ENCODE measurements at regions not wholly inside any gene's neighbourhood (a gene's known extent, or its start where the extent isn't known, plus 50 kb on each side); places are given as distances from the start of the nearest gene placed in this dataset.

DNA sequence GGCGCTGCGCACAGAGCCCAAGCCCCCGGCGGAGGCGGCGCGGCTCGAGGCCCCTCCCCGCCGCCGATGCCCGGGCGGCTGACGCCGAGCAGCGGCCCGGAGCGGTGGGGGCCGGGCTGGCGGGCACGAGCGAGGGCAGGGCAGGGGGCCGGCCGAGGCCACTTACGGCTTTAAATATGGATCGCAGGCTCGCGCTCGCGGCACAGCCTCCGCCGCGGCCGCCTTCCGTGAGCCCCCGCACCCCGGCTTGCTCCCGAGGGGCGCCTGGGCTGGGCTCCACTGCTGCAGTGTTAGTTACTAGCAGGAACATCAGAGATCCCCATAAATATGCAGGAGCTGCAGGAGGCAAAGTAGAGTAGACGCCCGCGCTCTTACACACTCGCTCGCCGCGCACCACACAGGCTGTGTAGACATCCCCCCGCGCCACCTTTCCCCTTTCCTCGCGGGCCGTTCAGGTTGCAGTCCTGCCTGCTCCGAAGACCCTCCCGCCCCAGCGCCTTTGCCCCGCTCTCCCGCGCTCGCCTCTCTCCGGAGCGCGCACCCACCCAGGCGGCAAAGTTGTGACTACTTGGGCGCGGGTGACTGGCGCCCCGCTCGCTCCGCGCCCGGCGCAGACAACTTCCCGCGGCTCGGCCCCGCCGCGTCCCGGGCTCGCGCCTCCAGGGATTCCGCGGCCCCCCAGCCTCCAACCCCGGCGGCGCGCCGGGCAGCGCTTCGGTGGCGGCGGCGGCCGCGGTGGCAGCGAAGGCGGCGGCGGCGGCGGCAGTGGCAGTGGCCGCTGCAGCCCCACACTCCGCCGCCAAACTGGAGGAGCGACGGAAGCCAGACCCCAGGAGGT is 152.0 kb upstream of the SLC4A4 start:
- peaks cover 8% of the 10 kb centered on the region; the same call in 1 of the 2 replicates for H3K27me3 ChIP-seq (ENCODE audit: control insufficient read depth, insufficient read depth, low read length)
- H3K36me3 ChIP-seq (ENCODE audit: control insufficient read depth, insufficient read depth, low read length) = no peaks in the 10 kb centered on the region
- peaks cover 2% of the 10 kb centered on the region; the same call in 1 of the 2 replicates for H3K4me1 ChIP-seq (ENCODE audit: control insufficient read depth, insufficient read depth, low read length)
- H3K9me3 ChIP-seq (ENCODE audit: control insufficient read depth, insufficient read depth, low read length) = no peaks in the 10 kb centered on the region
- H3K27ac ChIP-seq (ENCODE audit: low read length) = no peak overlapping the region
- DNase-seq (ENCODE audit: low read depth, low spot score) = no peak
- no CpG with 5 or more reads among the region's 105 CpGs for WGBS (ENCODE audit: insufficient coverage, insufficient read length)
- H3K4me3 ChIP-seq (ENCODE audit: low read length) = peak overlapping the region; percentile 81; the same call in 1 of the 2 replicates

DNA sequence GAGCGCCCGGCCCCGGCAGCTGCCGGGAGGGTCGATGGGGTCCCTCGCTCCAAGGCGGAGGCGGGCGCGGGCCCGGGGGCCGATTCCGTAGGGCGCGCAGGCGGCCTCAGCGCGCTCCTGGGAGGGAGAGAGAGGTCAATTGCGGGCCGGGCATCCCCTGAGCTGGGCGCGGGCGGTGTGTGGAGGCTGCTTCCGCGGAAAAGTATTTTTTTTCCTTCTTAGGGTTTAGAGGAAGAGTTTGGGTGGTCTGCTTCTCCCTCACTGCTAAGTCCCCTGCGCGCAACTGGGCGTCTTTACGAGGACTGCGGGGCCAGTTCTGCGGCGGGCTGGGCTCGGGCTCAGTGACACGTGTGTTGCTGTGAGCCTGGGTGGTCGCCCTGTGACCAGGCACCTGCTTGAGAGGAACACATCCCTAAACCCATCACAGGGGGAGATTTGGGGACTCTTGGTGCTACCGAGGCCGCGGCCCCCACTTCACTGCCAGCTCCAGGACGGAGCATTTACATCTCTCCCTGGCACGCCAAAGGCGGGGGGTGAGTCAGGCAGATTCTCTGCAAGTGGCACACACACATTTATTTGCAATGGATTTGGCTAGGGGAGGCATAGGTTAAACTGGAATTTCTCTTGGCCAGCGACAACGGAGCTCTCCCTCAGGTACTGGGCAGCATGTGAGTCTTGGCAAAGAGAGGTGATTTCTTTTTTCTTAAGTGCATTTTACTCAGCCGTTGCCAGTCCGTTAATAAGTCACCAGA is 151.2 kb upstream of the SLC4A4 start:
- Histone ChIP-seq H3K9me3 (ENCODE audit: control insufficient read depth, insufficient read depth, low read length) (no peaks in the 10 kb centered on the region), H3K4me3 (ENCODE audit: low read length) (peak overlapping the region; percentile 81; the same call in 1 of the 2 replicates), H3K4me1 (ENCODE audit: control insufficient read depth, insufficient read depth, low read length) (peaks cover 2% of the 10 kb centered on the region; the same call in 1 of the 2 replicates), H3K36me3 (ENCODE audit: control insufficient read depth, insufficient read depth, low read length) (no peaks in the 10 kb centered on the region), H3K27ac (ENCODE audit: low read length) (no peak overlapping the region), H3K27me3 (ENCODE audit: control insufficient read depth, insufficient read depth, low read length) (peaks cover 8% of the 10 kb centered on the region; the same call in 1 of the 2 replicates)
- no CpG with 5 or more reads among the region's 45 CpGs for WGBS (ENCODE audit: insufficient coverage, insufficient read length)
- no peak for DNase-seq (ENCODE audit: low read depth, low spot score)

DNA sequence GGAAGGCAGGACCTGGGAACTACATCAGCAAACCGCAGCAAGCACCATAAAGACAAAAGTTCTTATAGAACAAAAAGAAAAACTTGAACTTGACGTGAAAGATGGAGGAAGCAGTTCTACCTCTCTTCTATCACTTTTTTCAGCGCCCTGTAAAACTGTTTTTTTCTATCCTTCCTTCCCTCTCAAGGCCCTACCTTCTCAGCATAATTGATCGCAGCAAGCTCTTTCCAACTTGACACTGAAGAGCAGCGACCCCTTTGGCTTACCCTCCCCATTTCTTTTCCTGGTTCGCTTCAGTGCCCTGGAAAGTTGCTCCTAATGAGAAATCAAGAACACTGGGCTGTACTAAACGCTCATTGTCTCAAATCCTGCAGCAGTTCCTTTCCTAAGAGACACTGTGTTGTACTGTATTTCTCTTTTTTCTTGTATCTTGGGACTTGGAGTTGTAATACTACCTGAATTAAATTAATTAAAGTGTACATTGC is 150.6 kb upstream of the SLC4A4 start:
- no peak for DNase-seq (ENCODE audit: low read depth, low spot score)
- no CpG with 5 or more reads among the region's 7 CpGs for WGBS (ENCODE audit: insufficient coverage, insufficient read length)
- H3K4me3 ChIP-seq (ENCODE audit: low read length) = peak overlapping the region; percentile 81; the same call in 1 of the 2 replicates

DNA sequence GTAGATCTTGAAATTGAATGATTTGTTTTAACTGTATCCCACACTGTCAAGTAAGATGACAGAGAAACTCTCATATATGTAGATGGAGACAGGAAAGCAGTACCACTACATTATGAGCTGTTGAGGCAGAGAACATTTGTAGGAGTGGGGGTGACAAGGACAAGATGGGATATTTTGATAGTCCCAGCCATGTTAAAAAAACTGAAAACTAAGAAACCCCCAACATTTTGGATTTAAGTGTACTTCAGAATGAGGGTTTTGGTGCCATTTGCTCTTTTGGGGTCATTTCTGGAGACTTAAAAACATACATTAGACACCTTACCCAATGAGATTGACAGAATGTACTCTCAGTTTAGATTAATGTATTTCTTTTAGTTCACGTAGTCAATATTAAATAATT is 149.9 kb upstream of the SLC4A4 start:
- H3K4me1 ChIP-seq (ENCODE audit: control insufficient read depth, insufficient read depth, low read length) = peaks cover 2% of the 10 kb centered on the region; the same call in 1 of the 2 replicates
- H3K4me3 ChIP-seq (ENCODE audit: low read length) = no peak overlapping the region
- H3K36me3 ChIP-seq (ENCODE audit: control insufficient read depth, insufficient read depth, low read length) = no peaks in the 10 kb centered on the region
- peaks cover 8% of the 10 kb centered on the region; the same call in 1 of the 2 replicates for H3K27me3 ChIP-seq (ENCODE audit: control insufficient read depth, insufficient read depth, low read length)
- no CpG with 5 or more reads among the region's 1 CpG for WGBS (ENCODE audit: insufficient coverage, insufficient read length)
- H3K27ac ChIP-seq (ENCODE audit: low read length) = no peak overlapping the region
- no peaks in the 10 kb centered on the region for H3K9me3 ChIP-seq (ENCODE audit: control insufficient read depth, insufficient read depth, low read length)
- no peak for DNase-seq (ENCODE audit: low read depth, low spot score)

More for the DNA sequence above, 150.6 kb upstream of the SLC4A4 start:
- Histone ChIP-seq H3K27me3 (ENCODE audit: control insufficient read depth, insufficient read depth, low read length) (peaks cover 8% of the 10 kb centered on the region; the same call in 1 of the 2 replicates), H3K27ac (ENCODE audit: low read length) (no peak overlapping the region), H3K4me1 (ENCODE audit: control insufficient read depth, insufficient read depth, low read length) (peaks cover 2% of the 10 kb centered on the region; the same call in 1 of the 2 replicates), H3K9me3 (ENCODE audit: control insufficient read depth, insufficient read depth, low read length) (no peaks in the 10 kb centered on the region), H3K36me3 (ENCODE audit: control insufficient read depth, insufficient read depth, low read length) (no peaks in the 10 kb centered on the region)

DNA sequence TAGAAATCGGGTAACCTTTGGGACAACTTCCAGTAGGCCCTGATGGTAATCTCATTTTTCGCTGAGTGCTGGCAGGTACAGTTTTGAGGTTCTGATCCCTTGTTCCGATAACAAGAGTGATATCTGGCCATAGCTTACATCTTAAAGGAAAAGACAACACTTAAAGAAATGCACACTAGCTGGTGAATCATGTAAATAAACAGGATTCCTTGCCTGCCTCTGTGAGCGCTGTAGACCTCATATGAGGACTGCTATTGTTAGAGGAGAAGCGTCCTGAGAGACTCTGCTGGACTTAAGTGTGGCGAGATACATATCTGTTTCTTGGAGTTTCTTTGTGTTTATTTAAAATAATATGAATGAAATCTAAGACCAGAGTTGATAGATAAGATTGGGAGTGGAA is 149.3 kb upstream of the SLC4A4 start:
- WGBS (ENCODE audit: insufficient coverage, insufficient read length) = no CpG with 5 or more reads among the region's 6 CpGs
- Histone ChIP-seq H3K4me3 (ENCODE audit: low read length) (no peak overlapping the region), H3K4me1 (ENCODE audit: control insufficient read depth, insufficient read depth, low read length) (peaks cover 2% of the 10 kb centered on the region; the same call in 1 of the 2 replicates), H3K9me3 (ENCODE audit: control insufficient read depth, insufficient read depth, low read length) (no peaks in the 10 kb centered on the region), H3K27me3 (ENCODE audit: control insufficient read depth, insufficient read depth, low read length) (peaks cover 8% of the 10 kb centered on the region; the same call in 1 of the 2 replicates), H3K27ac (ENCODE audit: low read length) (no peak overlapping the region), H3K36me3 (ENCODE audit: control insufficient read depth, insufficient read depth, low read length) (no peaks in the 10 kb centered on the region)
- DNase-seq (ENCODE audit: low read depth, low spot score) = no peak

DNA sequence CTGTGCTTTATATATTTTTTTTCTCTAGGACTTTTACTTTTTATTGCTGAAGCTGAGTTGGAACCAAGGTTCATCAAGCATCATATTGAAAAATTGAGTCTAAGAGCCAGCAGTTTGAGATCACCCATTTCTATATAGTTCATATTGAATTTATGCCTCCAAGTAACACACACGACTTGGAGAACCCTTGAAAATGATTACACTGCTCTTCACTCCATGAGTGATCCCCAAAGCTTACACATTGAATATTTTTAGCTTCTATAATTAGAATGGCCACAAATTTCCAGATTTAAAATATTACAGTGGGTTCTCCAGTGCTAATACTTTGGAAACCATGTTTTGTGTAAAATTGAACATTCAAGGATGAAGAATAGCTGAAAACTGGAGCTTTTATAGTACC is 144.4 kb upstream of the SLC4A4 start:
- Histone ChIP-seq H3K4me1 (ENCODE audit: control insufficient read depth, insufficient read depth, low read length) (peaks cover 1% of the 10 kb centered on the region; the same call in 1 of the 2 replicates), H3K27ac (ENCODE audit: low read length) (no peak overlapping the region), H3K36me3 (ENCODE audit: control insufficient read depth, insufficient read depth, low read length) (no peaks in the 10 kb centered on the region), H3K9me3 (ENCODE audit: control insufficient read depth, insufficient read depth, low read length) (no peaks in the 10 kb centered on the region), H3K4me3 (ENCODE audit: low read length) (no peak overlapping the region), H3K27me3 (ENCODE audit: control insufficient read depth, insufficient read depth, low read length) (no peaks in the 10 kb centered on the region)
- DNase-seq (ENCODE audit: low read depth, low spot score) = no peak
- WGBS (ENCODE audit: insufficient coverage, insufficient read length) = no CpG with 5 or more reads among the region's 1 CpG

DNA sequence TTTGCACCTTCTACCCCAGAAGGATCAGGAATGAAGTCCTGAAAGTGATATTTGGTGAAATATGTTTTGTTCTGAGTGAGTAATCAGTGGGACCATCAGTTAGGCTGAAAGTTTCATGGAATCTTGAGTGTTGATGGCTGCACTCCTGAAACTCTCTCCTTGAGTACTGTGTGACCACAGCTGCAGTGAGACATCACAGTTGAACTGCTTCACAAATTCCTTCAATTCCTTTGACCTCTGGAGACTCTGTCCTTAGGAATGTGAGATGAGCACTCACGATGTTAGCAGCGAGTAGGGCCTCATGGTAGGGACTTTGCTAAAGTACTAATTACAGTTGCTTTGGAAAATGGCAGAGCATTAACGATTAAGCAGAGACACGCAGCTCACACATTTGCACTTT is 142.9 kb upstream of the SLC4A4 start:
- no peak for DNase-seq (ENCODE audit: low read depth, low spot score)
- Histone ChIP-seq H3K9me3 (ENCODE audit: control insufficient read depth, insufficient read depth, low read length) (no peaks in the 10 kb centered on the region), H3K27ac (ENCODE audit: low read length) (no peak overlapping the region), H3K4me1 (ENCODE audit: control insufficient read depth, insufficient read depth, low read length) (peaks cover 1% of the 10 kb centered on the region; the same call in 1 of the 2 replicates), H3K36me3 (ENCODE audit: control insufficient read depth, insufficient read depth, low read length) (no peaks in the 10 kb centered on the region), H3K27me3 (ENCODE audit: control insufficient read depth, insufficient read depth, low read length) (no peaks in the 10 kb centered on the region), H3K4me3 (ENCODE audit: low read length) (no peak overlapping the region)
- WGBS (ENCODE audit: insufficient coverage, insufficient read length) = no CpG with 5 or more reads among the region's 4 CpGs

DNA sequence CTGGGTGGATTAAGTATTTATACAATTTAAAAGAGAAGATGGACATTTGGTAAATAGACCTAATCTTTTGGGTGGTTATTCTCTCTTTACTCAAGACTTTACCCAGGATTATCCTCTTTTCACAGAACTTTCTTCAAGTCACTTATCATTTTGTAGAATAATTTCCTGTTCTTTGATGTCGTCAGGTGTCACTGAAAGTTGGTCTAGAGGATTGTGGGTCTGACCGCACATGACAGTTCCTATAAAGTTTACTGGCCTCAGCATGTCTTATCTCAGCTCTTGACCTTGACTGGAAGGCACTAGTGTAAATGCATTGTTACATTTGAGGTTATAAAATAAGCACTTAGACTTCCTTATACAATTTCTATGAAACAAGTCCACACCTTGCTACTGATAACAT is 139.9 kb upstream of the SLC4A4 start:
- no peak overlapping the region for H3K4me3 ChIP-seq (ENCODE audit: low read length)
- WGBS (ENCODE audit: insufficient coverage, insufficient read length) = no CpG with 5 or more reads among the region's 2 CpGs
- H3K9me3 ChIP-seq (ENCODE audit: control insufficient read depth, insufficient read depth, low read length) = no peaks in the 10 kb centered on the region
- no peak overlapping the region for H3K27ac ChIP-seq (ENCODE audit: low read length)
- no peaks in the 10 kb centered on the region for H3K36me3 ChIP-seq (ENCODE audit: control insufficient read depth, insufficient read depth, low read length)
- no peak for DNase-seq (ENCODE audit: low read depth, low spot score)
- H3K27me3 ChIP-seq (ENCODE audit: control insufficient read depth, insufficient read depth, low read length) = no peaks in the 10 kb centered on the region
- peaks cover 1% of the 10 kb centered on the region; the same call in 1 of the 2 replicates for H3K4me1 ChIP-seq (ENCODE audit: control insufficient read depth, insufficient read depth, low read length)

DNA sequence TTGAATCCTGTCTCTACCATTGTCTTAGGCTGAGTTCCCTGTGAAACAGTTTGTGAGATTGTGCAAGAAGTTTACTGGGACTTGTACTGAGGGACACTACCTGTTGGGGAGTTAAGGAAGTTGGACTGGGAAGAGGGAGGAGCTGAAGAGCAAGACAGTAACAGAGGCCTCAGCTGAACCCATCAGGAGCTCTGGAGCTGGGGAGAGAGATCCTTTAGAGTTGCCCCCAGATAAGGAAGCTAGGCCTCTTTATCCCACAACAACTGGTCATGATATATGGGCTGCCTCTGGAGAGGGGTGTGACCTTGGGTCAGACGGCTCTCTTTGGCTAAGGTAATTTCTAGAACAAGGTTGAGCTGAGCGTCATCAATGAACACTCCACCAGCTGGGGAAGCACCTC is 137.8 kb upstream of the SLC4A4 start:
- H3K36me3 ChIP-seq (ENCODE audit: control insufficient read depth, insufficient read depth, low read length) = no peaks in the 10 kb centered on the region
- DNase-seq (ENCODE audit: low read depth, low spot score) = no peak
- no CpG with 5 or more reads among the region's 2 CpGs for WGBS (ENCODE audit: insufficient coverage, insufficient read length)
- H3K4me1 ChIP-seq (ENCODE audit: control insufficient read depth, insufficient read depth, low read length) = 0 out of 2 replicates have a peak, but pooled peaks cover 2% of the 10 kb centered on the region
- H3K27ac ChIP-seq (ENCODE audit: low read length) = no peak overlapping the region
- H3K9me3 ChIP-seq (ENCODE audit: control insufficient read depth, insufficient read depth, low read length) = no peaks in the 10 kb centered on the region
- H3K27me3 ChIP-seq (ENCODE audit: control insufficient read depth, insufficient read depth, low read length) = no peaks in the 10 kb centered on the region
- H3K4me3 ChIP-seq (ENCODE audit: low read length) = no peak overlapping the region
